ENCODE measurements at regions not wholly inside any gene's neighbourhood (a gene's known extent, or its start where the extent isn't known, plus 50 kb on each side); places are given as distances from the start of the nearest gene placed in this dataset.

- TF ChIP-seq EZH2 (IDR thresholded peaks at IDR 0.05; ENCODE audit: low read length) (no peak), CTCF (optimal IDR thresholded peaks at IDR 0.05 in 1 of 3, IDR thresholded peaks at IDR 0.05 in 1 of 3, conservative IDR thresholded peaks at IDR 0.05 in 1 of 3; ENCODE audit: extremely low read depth in 1 of 3, insufficient read depth in 2 of 3, low read length in 3 of 3) (no peak)
These were observed 66.8 kb upstream of the RPS6KA2 start for GRCh38 chr6:166693880-166694279.

Measured in keratinocyte (primary cell).